GM19467 (cell line): ENCODE measurements at regions not wholly inside any gene's neighbourhood (a gene's known extent, or its start where the extent isn't known, plus 50 kb on each side); places are given as distances from the start of the nearest gene placed in this dataset.
A peak's percentile ranks its signal among the peaks of the same experiment; 100 is the strongest.

ENCODE experiments used
- ATAC-seq: cut with Tn5 transposase; IDR thresholded peaks from one replicate; pipeline ENCODE4 v1.9.1; 2021; ENCODE audit warnings: mild to moderate bottlenecking, moderate library complexity; ENCODE audit not compliant: unreplicated experiment

- no peak for ATAC-seq
Observed at GRCh38 chr9:19732441-19732951, 56.3 kb downstream of the SLC24A2 start.

GRCh38 chr9:19728101-19728500 is 60.7 kb downstream of the SLC24A2 start:
- no peak for ATAC-seq

GRCh38 chr9:19725970-19726369 is 62.9 kb downstream of the SLC24A2 start:
- no peak for ATAC-seq

- ATAC-seq = no peak
Observed at GRCh38 chr9:19720377-19720776, 68.5 kb downstream of the SLC24A2 start.

- no peak for ATAC-seq
Observed at GRCh38 chr9:19703702-19704101, 85.1 kb downstream of the SLC24A2 start.

GRCh38 chr9:19701991-19702390 is 86.8 kb downstream of the SLC24A2 start:
- no peak for ATAC-seq

- no peak for ATAC-seq
Observed at GRCh38 chr9:19701274-19701673, 87.6 kb downstream of the SLC24A2 start.

- no peak for ATAC-seq
Observed at GRCh38 chr9:19700699-19701098, 88.1 kb downstream of the SLC24A2 start.

GRCh38 chr9:19699756-19700155 is 89.1 kb downstream of the SLC24A2 start:
- ATAC-seq = no peak

- ATAC-seq = no peak
Observed at GRCh38 chr9:19698960-19699359, 89.9 kb downstream of the SLC24A2 start.

GRCh38 chr9:19694601-19695000 is 94.2 kb downstream of the SLC24A2 start:
- no peak for ATAC-seq

GRCh38 chr9:19690128-19690527 is 98.7 kb downstream of the SLC24A2 start:
- ATAC-seq = no peak

GRCh38 chr9:19689328-19690101 is 99.3 kb downstream of the SLC24A2 start:
- no peak for ATAC-seq

- ATAC-seq = no peak
Observed at GRCh38 chr9:19683715-19684114, 105.1 kb downstream of the SLC24A2 start.

GRCh38 chr9:19682397-19682796 is 106.4 kb downstream of the SLC24A2 start:
- no peak for ATAC-seq

GRCh38 chr9:19681846-19682245 is 107.0 kb downstream of the SLC24A2 start:
- no peak for ATAC-seq

GRCh38 chr9:19677924-19678323 is 110.9 kb downstream of the SLC24A2 start:
- ATAC-seq = no peak

GRCh38 chr9:19675492-19675891 is 113.3 kb downstream of the SLC24A2 start:
- ATAC-seq = no peak

GRCh38 chr9:19666575-19666974 is 122.3 kb downstream of the SLC24A2 start:
- no peak for ATAC-seq

- peak; percentile 100 for ATAC-seq
Observed at GRCh38 chr9:19665146-19665863, 123.5 kb downstream of the SLC24A2 start.

GRCh38 chr9:19663570-19663969 is 125.3 kb downstream of the SLC24A2 start:
- no peak for ATAC-seq

- ATAC-seq = no peak
Observed at GRCh38 chr9:19662213-19662612, 126.6 kb downstream of the SLC24A2 start.
